Renal pelvis (tissue), 1 donor: ENCODE measurements at regions not wholly inside any gene's neighbourhood (a gene's known extent, or its start where the extent isn't known, plus 50 kb on each side); places are given as distances from the start of the nearest gene placed in this dataset.
"Not testable (repeated sequence)": the region's sequence is repeated elsewhere in the genome, so short reads cannot be mapped to it uniquely, and the experiment has no call there.

Source experiments
- DNase-seq: peaks from one replicate; pipeline ENCODE4 v3.0.0-alpha.2; 2013

- DNase-seq, result no peak
These were observed 389.2 kb upstream of the TENM3 start for GRCh38 chr4:181853881-181854511.

GRCh38 chr4:181855307-181855706, 387.9 kb upstream of the TENM3 start:
- DNase-seq, result no peak

- not testable (repeated sequence) for DNase-seq
These were observed 385.7 kb upstream of the TENM3 start for GRCh38 chr4:181857471-181857870.

GRCh38 chr4:181858741-181859140, 384.5 kb upstream of the TENM3 start:
- no peak for DNase-seq

- no peak for DNase-seq
These were observed 383.8 kb upstream of the TENM3 start for GRCh38 chr4:181859439-181859838.

GRCh38 chr4:181860157-181860556, 383.0 kb upstream of the TENM3 start:
- no peak for DNase-seq

- DNase-seq, result no peak
These were observed 382.5 kb upstream of the TENM3 start for GRCh38 chr4:181860668-181861067.

- DNase-seq, result no peak
These were observed 379.3 kb upstream of the TENM3 start for GRCh38 chr4:181863856-181864255.

- DNase-seq, result no peak
These were observed 372.9 kb upstream of the TENM3 start for GRCh38 chr4:181870326-181870725.

- DNase-seq, result no peak
These were observed 368.6 kb upstream of the TENM3 start for GRCh38 chr4:181874602-181875001.

GRCh38 chr4:181877329-181877848, 365.8 kb upstream of the TENM3 start:
- no peak for DNase-seq

- DNase-seq, result no peak
These were observed 353.2 kb upstream of the TENM3 start for GRCh38 chr4:181890031-181890430.

- DNase-seq, result no peak
These were observed 352.3 kb upstream of the TENM3 start for GRCh38 chr4:181890911-181891310.

- no peak for DNase-seq
These were observed 346.6 kb upstream of the TENM3 start for GRCh38 chr4:181896614-181897013.

- no peak for DNase-seq
These were observed 345.3 kb upstream of the TENM3 start for GRCh38 chr4:181897935-181898334.

GRCh38 chr4:181902404-181902803, 340.8 kb upstream of the TENM3 start:
- not testable (repeated sequence) for DNase-seq

- DNase-seq, result no peak
These were observed 337.5 kb upstream of the TENM3 start for GRCh38 chr4:181905708-181906107.

GRCh38 chr4:181908168-181908567, 335.0 kb upstream of the TENM3 start:
- no peak for DNase-seq

- no peak for DNase-seq
These were observed 333.8 kb upstream of the TENM3 start for GRCh38 chr4:181909368-181909767.

- no peak for DNase-seq
These were observed 331.8 kb upstream of the TENM3 start for GRCh38 chr4:181911420-181911819.

- no peak for DNase-seq
These were observed 309.7 kb upstream of the TENM3 start for GRCh38 chr4:181933471-181933870.

GRCh38 chr4:181938631-181939030, 304.6 kb upstream of the TENM3 start:
- DNase-seq, result no peak

- DNase-seq, result no peak
These were observed 303.8 kb upstream of the TENM3 start for GRCh38 chr4:181939199-181939945.

- no peak for DNase-seq
These were observed 298.7 kb upstream of the TENM3 start for GRCh38 chr4:181944527-181944926.
